HepG2 (cell line): ENCODE measurements at regions not wholly inside any gene's neighbourhood (a gene's known extent, or its start where the extent isn't known, plus 50 kb on each side); places are given as distances from the start of the nearest gene placed in this dataset.

ENCODE experiments used
- AKNA ChIP-seq: sonication (generic); formaldehyde crosslinking; IDR thresholded peaks from 2 replicates; pipeline ENCODE4 v1.4.0; 2020; ENCODE audit warnings: missing genetic modification reagents, borderline replicate concordance
- CENPX ChIP-seq: sonication (generic); formaldehyde crosslinking; IDR thresholded peaks from 2 replicates; pipeline ENCODE4 v1.9.0; 2021; ENCODE audit warnings: mild to moderate bottlenecking, missing genetic modification reagents, moderate library complexity
- POLR2A ChIP-seq, 2 experiments: IDR thresholded peaks; 2 replicates each; pipeline ENCODE4 v1.6.1; 2011; ENCODE audit warnings: low read depth in 2 of 2, low read length in 2 of 2, mild to moderate bottlenecking in 1 of 2, moderate library complexity in 1 of 2; ENCODE audit not compliant: insufficient read depth in 1 of 2
- PREB ChIP-seq: sonication (generic); formaldehyde crosslinking; IDR thresholded peaks from 2 replicates; pipeline ENCODE4 v1.4.0; 2020; ENCODE audit warnings: missing genetic modification reagents

GRCh38 chr5:99398976-99399375 lies 470.2 kb upstream of the CHD1 start:
- TF ChIP-seq POLR2A (IDR thresholded peaks at IDR 0.05; ENCODE audit: insufficient read depth in 1 of 2, low read depth in 2 of 2, low read length in 2 of 2) (no peak), AKNA (CRISPR knock-in tag) (no peak), CENPX (CRISPR knock-in tag) (no peak), PREB (no peak)
